Naive thymus-derived CD4-positive, alpha-beta T cell (primary cell): ENCODE measurements at regions not wholly inside any gene's neighbourhood (a gene's known extent, or its start where the extent isn't known, plus 50 kb on each side); places are given as distances from the start of the nearest gene placed in this dataset.

Source experiments
- ATAC-seq: fragments of 150-1000 bp; cut with Tn5 transposase; 2 replicates; pipeline ENCODE4 v1.10.0; 2021; ENCODE audit warnings: mild to moderate bottlenecking, moderate library complexity
- CTCF ChIA-PET: fragments of 350-600 bp; sonication (Branson Sonifier 250); formaldehyde crosslinking; loops from one replicate; lab custom pipeline; 2021; ENCODE audit warnings: antibody characterized with exemption; lab: Charles Lee
- POLR2A ChIA-PET: fragments of 350-600 bp; sonication (Branson Sonifier 250); formaldehyde crosslinking; loops from one replicate; lab custom pipeline; 2021; ENCODE audit warnings: antibody characterized with exemption, inconsistent platforms; lab: Charles Lee
- DNase-seq, 9 donors: peaks; one replicate each; pipeline versions ENCODE4 v3.0.0 to v3.0.0-alpha.2; 2020 to 2022; ENCODE audit warnings: mixed read lengths in 1 of 9
- H3K27ac ChIP-seq: one replicate; pipeline ENCODE4 v1.7.0; 2013; ENCODE audit warnings: mild to moderate bottlenecking, low read depth, low read length, moderate library complexity
- H3K27me3 ChIP-seq, 2 donors: one replicate each; pipeline ENCODE4 v1.7.0; 2013; ENCODE audit warnings: low read length in 2 of 2, mild to moderate bottlenecking in 2 of 2, moderate library complexity in 2 of 2; ENCODE audit not compliant: control insufficient read depth in 2 of 2, insufficient read depth in 2 of 2
- H3K36me3 ChIP-seq, 3 experiments: 1 replicate in 2 of 3; 2 replicates in 1 of 3; pipeline ENCODE4 v1.7.0; 2013; ENCODE audit warnings: low read length in 3 of 3, mild to moderate bottlenecking in 3 of 3, moderate library complexity in 1 of 3; ENCODE audit not compliant: insufficient read depth in 3 of 3, control insufficient read depth in 2 of 3
- H3K4me1 ChIP-seq, 2 donors: one replicate each; pipeline ENCODE4 v1.7.0; 2013; ENCODE audit warnings: low read length in 2 of 2, mild to moderate bottlenecking in 2 of 2, moderate library complexity in 1 of 2; ENCODE audit not compliant: control insufficient read depth in 2 of 2, insufficient read depth in 2 of 2
- H3K4me3 ChIP-seq: 2 replicates; pipeline ENCODE4 v1.7.0; 2013; ENCODE audit warnings: mild to moderate bottlenecking, low read length
- H3K9me3 ChIP-seq, 3 experiments: 1 replicate in 2 of 3; 2 replicates in 1 of 3; pipeline ENCODE4 v1.7.0; 2013; ENCODE audit warnings: low read length in 3 of 3; ENCODE audit not compliant: control insufficient read depth in 2 of 3
- H3K27ac Mint-ChIP-seq, 9 donors: one replicate each; pipeline ENCODE4 v1.8.0; 2020 to 2022; ENCODE audit warnings: mixed read lengths in 9 of 9, mild to moderate bottlenecking in 8 of 9, moderate library complexity in 5 of 9, inconsistent platforms in 2 of 9
- H3K27me3 Mint-ChIP-seq, 5 donors: one replicate each; pipeline ENCODE4 v1.8.0; 2021 to 2022; ENCODE audit warnings: mixed read lengths in 5 of 5, mild to moderate bottlenecking in 1 of 5
- H3K36me3 Mint-ChIP-seq, 5 donors: one replicate each; pipeline ENCODE4 v1.8.0; 2020 to 2022; ENCODE audit warnings: mixed read lengths in 5 of 5, mild to moderate bottlenecking in 3 of 5, inconsistent platforms in 1 of 5
- H3K4me1 Mint-ChIP-seq, 7 donors: one replicate each; pipeline ENCODE4 v1.8.0; 2020 to 2022; ENCODE audit warnings: mixed read lengths in 7 of 7, mild to moderate bottlenecking in 3 of 7, inconsistent platforms in 1 of 7
- H3K4me3 Mint-ChIP-seq, 10 donors: one replicate each; pipeline ENCODE4 v1.8.0; 2020 to 2022; ENCODE audit warnings: mild to moderate bottlenecking in 10 of 10, mixed read lengths in 10 of 10, moderate library complexity in 6 of 10, inconsistent platforms in 2 of 10
- H3K9me3 Mint-ChIP-seq, 11 donors: one replicate each; pipeline ENCODE4 v1.8.0; 2020 to 2022; ENCODE audit warnings: mixed read lengths in 11 of 11, mild to moderate bottlenecking in 4 of 11, inconsistent platforms in 1 of 11, moderate library complexity in 1 of 11
- intact Hi-C, 2 donors: fragments of 100-400 bp; cut with micrococcal nuclease; formaldehyde crosslinking; loops; one replicate each; pipeline ENCODE4 v1.15.1; 2023

GRCh38 chr16:85274924-85275323 is 162.7 kb upstream of the CIBAR2 start:
- no peaks in the 10 kb centered on the region for H3K9me3 ChIP-seq
- H3K27me3 Mint-ChIP-seq, result peaks cover 0 to 3% (median 0%) of the 10 kb centered on the region in 5 donors
- no peaks in the 10 kb centered on the region for H3K4me1 ChIP-seq
- no peaks in the 10 kb centered on the region for H3K36me3 ChIP-seq
- H3K4me1 Mint-ChIP-seq, result peaks cover 0 to 1% (median 0%) of the 10 kb centered on the region in 7 donors
- H3K27me3 ChIP-seq, result no peaks in the 10 kb centered on the region
- ChIA-PET CTCF (interaction anchor here (0.6 to 1.1 kb wide), 4 partner anchors 8 to 30 kb away, joined by 3 read pairs; no protein-coding TSS in a partner anchor), POLR2A (no interaction called here)
- intact Hi-C loops, result no loop called here
- DNase-seq, result no peak
- H3K36me3 Mint-ChIP-seq, result no peaks in the 10 kb centered on the region
- H3K4me3 ChIP-seq, result no peak overlapping the region
- no peak for ATAC-seq
- no peak overlapping the region for H3K27ac ChIP-seq
- H3K9me3 Mint-ChIP-seq, result no peaks in the 10 kb centered on the region
- H3K27ac Mint-ChIP-seq, result no peak overlapping the region
- no peak overlapping the region for H3K4me3 Mint-ChIP-seq

- peak; percentile 81 for ATAC-seq
- peaks cover 0 to 1% (median 0%) of the 10 kb centered on the region in 7 donors for H3K4me1 Mint-ChIP-seq
- no peaks in the 10 kb centered on the region for H3K4me1 ChIP-seq
- H3K4me3 ChIP-seq, result no peak overlapping the region
- H3K9me3 ChIP-seq, result no peaks in the 10 kb centered on the region
- no peak overlapping the region for H3K27ac ChIP-seq
- no peak overlapping the region for H3K4me3 Mint-ChIP-seq
- no peak overlapping the region for H3K27ac Mint-ChIP-seq
- DNase-seq, result peak; percentile 18 to 74 (median 59)
- no peaks in the 10 kb centered on the region for H3K9me3 Mint-ChIP-seq
- ChIA-PET CTCF (interaction anchor here (1.0 to 1.1 kb wide), 3 partner anchors 8 to 29 kb away, joined by 3 read pairs; no protein-coding TSS in a partner anchor), POLR2A (no interaction called here)
- no peaks in the 10 kb centered on the region for H3K27me3 ChIP-seq
- H3K36me3 Mint-ChIP-seq, result no peaks in the 10 kb centered on the region
- peaks cover 0 to 3% (median 0%) of the 10 kb centered on the region in 5 donors for H3K27me3 Mint-ChIP-seq
- no peaks in the 10 kb centered on the region for H3K36me3 ChIP-seq
- intact Hi-C loops, result no loop called here
Measured at GRCh38 chr16:85275533-85276249, 163.4 kb upstream of the CIBAR2 start.

DNA sequence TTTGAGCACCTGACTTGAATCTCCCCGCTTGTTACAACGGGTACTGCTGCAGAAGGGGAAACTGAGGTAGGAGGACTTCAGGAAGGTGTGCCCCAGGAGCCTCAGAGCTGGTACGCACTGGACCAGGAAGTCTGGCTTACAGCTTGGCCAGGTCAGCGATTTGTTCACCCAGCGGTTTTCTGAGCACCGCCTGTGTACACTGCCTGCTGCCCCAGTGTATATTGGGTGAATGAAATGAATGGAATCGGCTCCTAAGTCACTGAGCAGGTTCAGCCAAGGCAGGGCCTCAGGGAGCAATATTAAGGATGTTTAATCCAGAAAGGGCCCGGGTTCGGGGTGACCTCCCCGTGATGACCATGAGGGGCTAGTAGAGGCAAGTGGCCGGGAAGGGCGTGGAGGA is 164.0 kb upstream of the CIBAR2 start:
- peaks cover 0 to 1% (median 0%) of the 10 kb centered on the region in 7 donors for H3K4me1 Mint-ChIP-seq
- no peaks in the 10 kb centered on the region for H3K36me3 Mint-ChIP-seq
- peaks cover 0 to 3% (median 0%) of the 10 kb centered on the region in 5 donors for H3K27me3 Mint-ChIP-seq
- POLR2A ChIA-PET, result no interaction called here
- H3K9me3 Mint-ChIP-seq, result no peaks in the 10 kb centered on the region
- Histone ChIP-seq H3K4me1 (no peaks in the 10 kb centered on the region), H3K27ac (no peak overlapping the region), H3K9me3 (no peaks in the 10 kb centered on the region), H3K36me3 (no peaks in the 10 kb centered on the region), H3K27me3 (no peaks in the 10 kb centered on the region), H3K4me3 (no peak overlapping the region)
- ATAC-seq, result no peak
- no peak overlapping the region for H3K4me3 Mint-ChIP-seq
- DNase-seq, result no peak
- no peak overlapping the region for H3K27ac Mint-ChIP-seq
- CTCF ChIA-PET, result interaction anchor here (0.5 kb wide), 1 partner anchor 1205 kb away, joined by 3 read pairs; no protein-coding TSS in a partner anchor
- intact Hi-C loops, result no loop called here

- intact Hi-C loops, result no loop called here
- H3K9me3 Mint-ChIP-seq, result no peaks in the 10 kb centered on the region
- Histone ChIP-seq H3K4me3 (no peak overlapping the region), H3K9me3 (no peaks in the 10 kb centered on the region), H3K4me1 (no peaks in the 10 kb centered on the region), H3K27me3 (no peaks in the 10 kb centered on the region), H3K36me3 (no peaks in the 10 kb centered on the region), H3K27ac (no peak overlapping the region)
- no peak overlapping the region for H3K27ac Mint-ChIP-seq
- no peak overlapping the region for H3K4me3 Mint-ChIP-seq
- POLR2A ChIA-PET, result no interaction called here
- peaks cover 0 to 1% (median 0%) of the 10 kb centered on the region in 7 donors for H3K4me1 Mint-ChIP-seq
- H3K36me3 Mint-ChIP-seq, result no peaks in the 10 kb centered on the region
- DNase-seq, result no peak
- CTCF ChIA-PET, result interaction anchor here (0.5 kb wide), 1 partner anchor 1205 kb away, joined by 3 read pairs; no protein-coding TSS in a partner anchor
- H3K27me3 Mint-ChIP-seq, result peaks cover 0 to 3% (median 0%) of the 10 kb centered on the region in 5 donors
- no peak for ATAC-seq
Measured at GRCh38 chr16:85276721-85277120, 164.4 kb upstream of the CIBAR2 start.

DNA sequence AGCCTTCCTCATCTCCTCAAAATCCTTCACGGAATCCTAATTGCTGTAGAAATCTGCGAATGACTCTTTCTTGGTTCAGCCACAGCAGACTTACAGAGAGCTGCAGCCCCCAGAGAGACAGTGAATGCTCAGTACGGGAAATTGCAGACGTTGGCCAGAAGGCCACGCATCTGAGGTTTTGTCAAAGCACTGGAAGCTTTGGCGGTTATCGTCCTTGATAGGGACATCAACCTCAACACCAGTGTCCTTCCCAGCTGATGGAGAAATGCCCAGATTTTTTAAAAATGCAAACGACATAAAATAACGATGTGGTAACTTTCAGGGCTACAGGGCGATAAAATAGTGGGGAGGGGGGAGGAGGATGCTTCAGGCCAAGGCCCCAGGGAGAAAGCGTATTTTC is 166.6 kb upstream of the CIBAR2 start:
- Mint-ChIP-seq H3K9me3 (no peaks in the 10 kb centered on the region), H3K4me3 (no peak overlapping the region), H3K36me3 (no peaks in the 10 kb centered on the region), H3K27ac (no peak overlapping the region), H3K4me1 (peaks cover 0 to 1% (median 0%) of the 10 kb centered on the region in 7 donors), H3K27me3 (no peaks in the 10 kb centered on the region)
- Histone ChIP-seq H3K4me1 (no peaks in the 10 kb centered on the region), H3K27ac (no peak overlapping the region), H3K4me3 (no peak overlapping the region), H3K9me3 (no peaks in the 10 kb centered on the region), H3K36me3 (no peaks in the 10 kb centered on the region), H3K27me3 (no peaks in the 10 kb centered on the region)
- ChIA-PET CTCF (interaction anchor here (0.7 kb wide), 1 partner anchor 529 kb away, joined by 3 read pairs; no protein-coding TSS in a partner anchor), POLR2A (interaction anchor here (0.7 kb wide), 1 partner anchor 114 kb away, joined by 3 read pairs; no protein-coding TSS in a partner anchor)
- no peak for ATAC-seq
- DNase-seq, result no peak
- intact Hi-C loops, result no loop called here

DNA sequence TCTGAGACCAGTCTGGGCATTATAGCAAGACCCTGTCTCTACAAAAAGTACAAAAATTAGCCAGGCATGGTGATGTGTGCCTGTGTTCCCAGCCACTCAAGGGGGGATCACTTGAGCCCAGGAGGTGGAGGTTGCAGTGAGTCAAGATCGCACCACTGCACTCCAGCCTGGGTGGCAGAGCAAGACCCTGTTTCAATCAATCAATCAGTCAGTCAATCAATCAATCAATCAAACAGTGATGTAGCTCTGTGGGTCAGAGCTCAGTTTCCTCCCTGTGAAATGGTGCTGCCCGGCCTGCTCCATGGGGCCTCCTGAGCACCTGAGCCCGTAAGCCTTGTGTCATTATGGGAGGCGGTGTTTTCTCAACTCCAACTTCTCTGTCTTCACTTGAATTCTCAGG is 167.1 kb upstream of the CIBAR2 start:
- H3K27ac ChIP-seq, result no peak overlapping the region
- ChIA-PET CTCF (interaction anchor here (0.7 kb wide), 1 partner anchor 529 kb away, joined by 3 read pairs; no protein-coding TSS in a partner anchor), POLR2A (interaction anchor here (0.7 kb wide), 1 partner anchor 113 kb away, joined by 3 read pairs; no protein-coding TSS in a partner anchor)
- no peak for DNase-seq
- intact Hi-C loops, result no loop called here
- no peak overlapping the region for H3K4me3 Mint-ChIP-seq
- H3K4me1 ChIP-seq, result no peaks in the 10 kb centered on the region
- peaks cover 0 to 1% (median 0%) of the 10 kb centered on the region in 7 donors for H3K4me1 Mint-ChIP-seq
- H3K27ac Mint-ChIP-seq, result no peak overlapping the region
- no peaks in the 10 kb centered on the region for H3K9me3 ChIP-seq
- H3K36me3 Mint-ChIP-seq, result no peaks in the 10 kb centered on the region
- no peaks in the 10 kb centered on the region for H3K27me3 Mint-ChIP-seq
- ATAC-seq, result no peak
- no peaks in the 10 kb centered on the region for H3K27me3 ChIP-seq
- no peaks in the 10 kb centered on the region for H3K9me3 Mint-ChIP-seq
- H3K4me3 ChIP-seq, result no peak overlapping the region
- H3K36me3 ChIP-seq, result no peaks in the 10 kb centered on the region
